ELR (cell line): ENCODE measurements at regions not wholly inside any gene's neighbourhood (a gene's known extent, or its start where the extent isn't known, plus 50 kb on each side); places are given as distances from the start of the nearest gene placed in this dataset.

Experiments
- DNase-seq: peaks from one replicate; pipeline ENCODE4 v3.0.0-alpha.2; 2015; ENCODE audit warnings: low read depth

DNA sequence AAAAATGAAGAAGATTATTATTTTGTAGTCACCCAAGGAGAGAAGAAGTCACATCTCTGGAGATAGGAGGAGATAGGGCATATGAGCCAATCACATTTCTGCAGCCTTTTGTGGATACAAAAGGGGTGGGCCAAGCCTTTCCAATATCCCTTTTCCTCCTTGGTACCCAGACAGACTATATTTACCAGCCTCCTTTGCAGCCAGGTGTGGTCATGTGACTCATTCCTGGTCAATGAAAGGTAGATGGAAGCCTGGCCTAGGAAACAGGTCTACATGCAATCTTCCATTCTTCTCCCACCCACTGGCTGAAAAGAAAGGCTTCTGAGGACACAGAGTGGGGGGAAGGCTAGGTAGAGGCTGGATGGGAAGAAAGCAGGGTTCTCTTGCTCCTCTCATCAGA lies 58.1 kb upstream of the ERG start:
- DNase-seq, result no peak

- DNase-seq, result no peak
Measured at GRCh38 chr21:38561205-38561604, 62.9 kb upstream of the ERG start.

- DNase-seq, result no peak
Measured at GRCh38 chr21:38561613-38562581, 63.6 kb upstream of the ERG start.

DNA sequence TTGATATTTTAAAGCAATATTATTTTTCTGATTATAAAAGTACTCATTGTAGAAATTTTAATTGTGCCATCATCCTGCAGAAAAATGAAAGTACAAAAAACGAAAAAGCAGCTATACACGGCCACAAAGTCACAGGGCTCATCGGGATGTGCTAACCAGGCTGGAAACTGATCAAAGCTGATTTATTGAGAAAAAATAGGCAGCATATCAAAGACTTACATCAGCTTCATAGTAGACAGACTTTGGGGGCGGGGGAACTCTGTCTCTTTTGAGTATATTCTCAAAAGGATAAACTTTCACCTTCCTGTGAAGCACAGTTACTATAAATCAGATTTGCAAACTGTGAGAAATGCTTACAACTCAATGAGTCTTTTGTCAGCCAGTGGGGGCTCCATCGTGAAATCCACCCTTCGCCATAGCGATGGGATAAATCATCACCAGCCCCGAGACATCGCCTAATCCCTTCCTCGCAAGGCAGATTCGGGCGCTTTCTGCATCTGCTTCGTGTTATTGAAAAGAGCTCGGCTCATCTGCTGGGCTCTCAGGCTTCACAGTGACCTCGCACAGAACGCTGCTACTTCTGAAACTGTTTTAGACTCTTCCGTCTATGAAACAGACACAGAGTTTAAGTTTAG lies 69.2 kb upstream of the ERG start:
- peak; percentile 39 for DNase-seq

GRCh38 chr21:38567970-38568360 lies 69.7 kb upstream of the ERG start:
- no peak for DNase-seq

DNA sequence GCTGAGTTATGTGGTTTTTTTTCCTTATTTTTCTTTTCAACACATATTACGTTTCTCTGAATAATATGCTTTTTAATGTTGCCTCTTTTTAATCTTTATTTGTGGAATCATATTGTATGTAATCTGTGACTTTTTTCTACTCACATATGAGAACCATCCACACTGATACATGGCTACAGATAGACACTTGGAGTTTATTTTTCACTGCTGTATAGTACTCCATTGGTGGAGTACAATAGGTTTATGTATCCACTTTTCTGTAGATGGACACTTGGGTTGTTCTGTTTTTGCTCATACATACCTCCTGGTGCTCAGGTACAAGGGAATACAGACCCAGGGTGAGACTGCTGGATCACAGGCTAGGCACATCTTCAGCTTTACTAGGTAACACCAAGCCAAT lies 71.5 kb upstream of the ERG start:
- DNase-seq, result no peak

GRCh38 chr21:38570596-38570995 lies 72.3 kb upstream of the ERG start:
- no peak for DNase-seq

DNA sequence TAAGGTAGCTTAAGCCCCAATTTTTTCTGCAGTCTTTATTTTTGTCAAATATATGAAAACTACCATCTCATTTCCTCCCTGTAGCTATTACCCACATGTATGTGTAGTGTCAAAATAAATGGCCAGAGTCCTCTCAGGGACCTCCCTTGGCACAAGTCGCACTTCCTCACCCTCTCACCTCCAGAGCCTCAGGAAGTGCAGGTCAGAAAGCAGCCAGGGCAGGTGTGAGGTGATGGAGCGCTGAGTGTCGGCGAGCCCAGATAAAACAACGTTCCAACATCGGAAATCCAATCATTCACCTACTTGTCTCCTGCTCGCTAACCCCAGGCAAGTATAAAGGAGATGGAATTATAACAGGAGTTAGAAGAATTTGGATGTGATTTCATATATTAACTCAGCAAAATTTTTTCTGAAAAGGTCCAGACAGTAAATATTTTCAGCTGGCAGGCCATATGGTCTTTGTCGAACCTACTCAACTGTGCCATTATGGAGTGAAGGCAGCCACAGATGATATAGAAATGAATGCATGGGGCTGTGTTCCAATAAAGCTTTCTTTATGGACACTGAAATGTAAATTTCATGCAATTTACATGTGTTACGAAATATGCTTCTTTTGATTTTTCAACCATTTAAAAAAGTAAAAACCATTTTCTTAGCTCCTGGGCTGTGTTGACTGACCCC lies 76.8 kb upstream of the ERG start:
- no peak for DNase-seq

DNA sequence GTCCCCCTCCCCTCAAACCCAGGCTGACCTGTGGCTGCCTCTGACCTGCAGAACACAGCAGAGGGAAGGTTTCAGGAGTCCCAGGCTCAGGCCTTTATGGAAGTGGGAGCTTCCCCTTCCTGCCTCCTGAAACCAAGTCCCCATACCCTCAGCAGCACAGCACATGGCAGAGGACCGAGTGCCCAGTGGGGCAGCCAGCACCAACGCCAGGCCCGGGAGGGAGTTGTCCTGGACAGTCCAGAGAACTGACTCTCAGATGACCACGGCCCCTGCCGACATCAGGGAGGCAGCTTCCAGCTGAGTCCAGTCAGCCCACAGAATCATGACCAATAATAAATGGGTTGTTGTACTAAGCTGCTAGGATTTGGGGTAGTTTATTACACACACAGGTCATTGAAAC lies 79.6 kb upstream of the ERG start:
- no peak for DNase-seq

GRCh38 chr21:38590449-38591217 lies 92.4 kb upstream of the ERG start:
- no peak for DNase-seq

DNA sequence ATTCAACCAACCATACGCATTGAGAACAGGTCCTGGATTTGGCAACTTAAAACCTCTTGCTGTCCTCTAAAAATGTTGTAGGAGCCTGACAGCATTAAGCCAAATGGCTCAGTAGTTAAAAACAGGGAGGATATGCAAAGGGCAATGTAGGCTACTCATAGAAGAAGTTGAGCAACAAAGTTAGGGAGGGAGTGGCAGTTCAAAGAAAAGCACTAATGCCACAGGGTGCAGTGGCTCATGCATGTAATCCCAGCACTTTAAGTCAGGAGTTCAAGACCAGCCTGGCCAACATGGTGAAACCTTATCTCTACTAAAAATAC lies 92.9 kb upstream of the ERG start:
- no peak for DNase-seq

- no peak for DNase-seq
Measured at GRCh38 chr21:38596264-38597042, 98.2 kb upstream of the ERG start.

DNA sequence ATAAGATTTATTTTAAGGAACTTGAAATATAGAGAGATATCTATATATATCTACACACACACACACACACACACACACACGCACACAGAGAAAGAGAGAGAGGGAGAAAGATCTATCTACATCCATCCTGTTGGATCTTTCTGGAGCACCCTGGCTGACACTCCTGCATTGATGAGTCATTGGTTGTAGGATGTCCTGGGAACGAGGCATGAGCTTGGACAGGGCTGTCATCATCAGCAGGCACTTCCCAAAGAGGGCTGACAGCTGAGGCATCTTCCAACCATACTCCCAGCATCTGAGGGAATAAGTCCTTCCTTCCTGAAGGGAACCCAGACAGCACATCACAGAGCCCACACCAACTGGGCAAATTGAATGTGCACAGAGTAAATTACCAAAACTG lies 99.1 kb upstream of the ERG start:
- DNase-seq, result peak; percentile 3

- DNase-seq, result no peak
Measured at GRCh38 chr21:38598413-38598812, 100.1 kb upstream of the ERG start.

- no peak for DNase-seq
Measured at GRCh38 chr21:38599381-38599975, 101.2 kb upstream of the ERG start.

DNA sequence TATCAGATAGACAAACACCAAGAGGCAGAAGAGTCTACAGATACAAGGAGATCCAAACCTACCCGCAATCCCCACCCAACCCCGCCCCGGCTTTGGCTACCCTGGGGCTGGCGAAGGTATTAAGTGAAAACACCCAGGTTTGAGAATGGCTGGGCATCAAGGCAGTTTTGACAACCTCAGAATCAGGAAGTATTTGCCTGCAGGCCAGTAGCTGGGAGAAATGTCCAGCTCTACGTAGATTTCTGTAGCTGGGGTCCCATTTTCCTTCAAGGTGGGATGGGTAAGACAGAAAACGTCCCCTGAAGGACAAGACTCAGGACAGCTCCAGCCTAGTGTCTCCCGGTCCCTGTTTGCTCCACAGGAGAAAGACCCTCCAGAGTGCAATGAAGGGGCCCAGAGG lies 101.8 kb upstream of the ERG start:
- DNase-seq, result no peak

DNA sequence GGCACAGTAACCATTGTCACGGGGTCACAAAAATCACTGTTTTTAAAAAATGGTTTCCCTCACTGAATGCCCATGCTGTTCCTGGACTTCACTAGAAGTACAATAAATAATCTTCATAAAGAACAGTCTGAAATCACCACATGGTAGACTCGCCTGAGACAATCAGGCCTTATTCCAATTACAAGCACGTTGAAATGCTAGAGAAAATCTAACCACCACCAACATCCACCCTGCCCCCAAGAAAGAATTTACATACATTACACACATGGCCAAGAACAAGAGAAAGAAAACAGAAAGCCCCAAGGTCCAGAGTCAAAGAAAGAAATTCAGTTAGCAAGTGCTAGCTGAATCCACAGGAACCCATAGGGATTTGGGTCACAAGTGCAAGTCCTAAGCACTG lies 107.0 kb upstream of the ERG start:
- no peak for DNase-seq

DNA sequence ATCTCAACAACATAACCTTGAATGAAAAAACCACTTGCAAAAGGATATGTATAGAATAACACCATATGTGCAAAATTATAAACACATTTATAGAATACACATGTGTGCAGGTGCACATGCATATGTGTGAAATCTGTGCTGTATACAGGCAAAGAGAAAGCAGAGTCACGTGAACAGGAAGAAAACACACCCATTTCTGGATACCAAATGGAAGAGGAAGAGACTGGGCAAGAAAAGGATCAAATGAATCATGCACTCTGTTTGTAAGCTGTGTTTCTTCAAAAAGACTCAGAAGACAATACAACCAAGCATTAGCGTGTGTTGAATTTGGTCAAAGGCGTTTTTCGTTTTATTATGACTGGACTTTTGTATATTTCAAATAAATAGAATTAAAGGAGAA lies 111.3 kb upstream of the ERG start:
- DNase-seq, result no peak

DNA sequence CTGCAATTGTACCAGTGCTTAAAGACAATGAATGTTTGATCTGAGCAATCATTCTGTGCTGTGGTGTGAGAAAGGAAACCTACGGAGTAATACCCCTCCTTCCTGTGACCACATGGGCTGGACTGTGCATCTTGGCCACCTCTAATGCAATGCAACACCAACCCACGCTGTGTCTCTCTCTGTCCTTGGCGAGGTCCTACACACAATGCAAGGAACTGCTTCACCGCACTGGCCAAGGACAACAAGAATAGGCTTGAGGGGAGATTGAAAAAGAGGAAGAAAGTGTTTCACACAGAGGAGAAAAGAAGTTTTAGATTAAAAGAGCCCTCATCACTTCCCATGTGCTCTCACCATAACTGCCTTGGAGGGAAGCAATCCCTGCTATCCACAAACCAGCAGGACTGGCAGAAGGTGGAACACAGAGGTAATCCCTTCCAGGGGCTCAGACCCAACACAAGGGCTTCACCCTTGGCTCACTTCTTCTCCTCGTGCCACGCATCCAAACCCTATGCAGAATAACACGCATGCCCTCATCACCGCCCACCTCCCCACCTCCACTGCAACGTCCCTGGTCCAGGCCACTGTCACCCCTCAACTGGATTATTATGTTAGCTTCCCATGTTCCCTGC lies 112.5 kb upstream of the ERG start:
- no peak for DNase-seq

GRCh38 chr21:38611277-38611676 lies 113.0 kb upstream of the ERG start:
- DNase-seq, result no peak

- DNase-seq, result no peak
Measured at GRCh38 chr21:38613686-38614085, 115.4 kb upstream of the ERG start.
